GM18873 (cell line): ENCODE measurements at regions not wholly inside any gene's neighbourhood (a gene's known extent, or its start where the extent isn't known, plus 50 kb on each side); places are given as distances from the start of the nearest gene placed in this dataset.
"Not testable (repeated sequence)": the region's sequence is repeated elsewhere in the genome, so short reads cannot be mapped to it uniquely, and the experiment has no call there.

Source experiments
- ATAC-seq: cut with Tn5 transposase; IDR thresholded peaks from one replicate; pipeline ENCODE4 v1.9.1; 2021; ENCODE audit warnings: mild to moderate bottlenecking, moderate library complexity, moderate number of reproducible peaks; ENCODE audit not compliant: unreplicated experiment, low FRiP score

DNA sequence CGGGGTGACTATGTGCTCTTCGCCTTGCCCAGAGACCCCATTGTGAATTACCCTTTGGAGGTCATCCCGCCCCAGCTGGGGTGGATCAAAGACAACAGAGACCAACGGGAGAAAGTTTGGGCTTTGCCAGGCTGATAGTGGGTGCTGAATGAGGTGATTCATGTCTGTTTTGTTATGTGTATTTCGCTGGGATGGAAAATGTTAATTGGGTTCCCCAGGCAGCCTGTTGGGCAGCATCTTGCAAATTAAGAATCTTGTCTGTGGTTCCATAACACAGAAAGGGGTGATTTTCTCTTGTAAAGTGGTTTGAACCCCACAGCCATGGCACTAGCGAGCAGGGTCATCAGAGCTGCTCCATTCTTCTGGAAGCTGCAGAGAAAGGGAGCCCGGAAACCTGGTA lies 63.1 kb upstream of the UNC93A start:
- no peak for ATAC-seq

- no peak for ATAC-seq
Observed at GRCh38 chr6:167229586-167229985, 61.5 kb upstream of the UNC93A start.

DNA sequence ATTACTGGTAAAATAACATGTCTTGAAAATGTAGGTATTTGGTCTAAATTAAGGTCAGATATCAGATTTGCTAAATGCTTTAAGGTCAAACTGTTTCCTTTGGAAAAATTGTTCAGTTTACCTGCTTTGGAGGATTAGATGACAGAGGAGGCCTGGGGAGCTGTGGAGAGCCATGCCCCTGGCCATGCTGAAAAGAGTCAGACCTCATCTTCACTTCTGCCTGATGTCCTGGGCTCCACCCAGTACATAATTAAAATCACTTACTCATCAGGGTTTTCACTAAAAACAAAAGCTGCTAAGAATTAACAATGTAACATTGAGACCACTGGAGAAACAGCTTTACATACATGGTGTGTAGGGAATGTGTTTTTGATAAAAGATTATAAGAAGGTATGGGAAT lies 60.8 kb upstream of the UNC93A start:
- no peak for ATAC-seq

DNA sequence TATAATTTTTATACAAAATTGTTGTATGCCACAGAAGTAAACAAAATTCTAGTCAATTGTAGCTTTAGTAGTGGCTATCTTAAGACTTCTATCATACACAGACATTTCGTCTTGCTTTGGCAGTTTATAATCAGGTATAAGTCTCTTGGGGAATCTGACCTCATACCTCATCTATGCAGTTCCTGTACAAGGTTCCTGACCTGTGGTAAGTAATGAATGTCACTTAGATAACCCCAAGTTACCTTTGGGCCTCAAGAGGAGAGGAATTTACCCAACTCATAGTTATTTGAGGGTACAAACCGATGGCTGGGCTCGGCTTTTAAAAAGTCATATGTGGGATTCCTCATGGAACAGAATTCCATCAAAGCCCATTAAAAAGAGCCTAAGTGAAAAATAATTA lies 58.8 kb upstream of the UNC93A start:
- no peak for ATAC-seq

DNA sequence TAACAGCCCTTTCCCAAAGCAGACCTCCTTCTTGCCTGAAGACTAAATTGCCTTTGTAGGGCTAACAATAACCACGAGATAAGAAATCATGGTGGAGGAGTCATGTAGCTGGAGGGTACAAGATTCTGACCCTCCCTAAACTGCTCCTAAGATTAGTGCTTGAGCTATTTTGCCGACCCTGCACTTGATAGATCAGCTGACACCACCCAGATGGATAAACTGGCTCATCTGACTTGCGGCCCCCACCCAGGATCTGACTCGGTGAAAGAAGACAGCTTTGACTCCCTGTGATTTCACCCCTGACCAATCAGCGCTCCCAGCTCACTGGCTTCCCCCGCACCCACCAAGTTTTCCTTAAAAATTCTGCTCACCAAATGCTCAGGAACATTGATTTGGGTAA lies 57.6 kb upstream of the UNC93A start:
- no peak for ATAC-seq

- not testable (repeated sequence) for ATAC-seq
Observed at GRCh38 chr6:167234576-167234975, 56.5 kb upstream of the UNC93A start.

DNA sequence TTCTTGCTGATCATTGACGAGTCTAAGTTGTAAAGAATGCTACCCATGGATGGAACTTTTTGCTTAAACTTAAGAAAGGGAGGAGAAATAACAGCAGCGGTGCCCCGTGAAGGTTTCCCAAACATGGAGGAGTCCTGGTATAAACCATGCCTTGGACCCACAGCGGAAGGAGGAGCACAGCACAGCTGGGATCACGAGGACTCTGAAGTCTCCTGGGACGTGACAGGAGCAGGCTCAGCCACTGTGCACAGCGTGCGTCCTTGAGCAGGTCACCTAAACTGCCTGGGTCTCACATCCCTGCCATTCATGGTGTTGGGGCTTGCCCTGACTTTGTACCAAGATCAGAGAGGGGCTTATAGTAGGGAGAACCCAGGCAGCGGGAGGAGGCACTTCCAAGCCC lies 56.1 kb upstream of the UNC93A start:
- ATAC-seq, result no peak

GRCh38 chr6:167235421-167236238 lies 55.5 kb upstream of the UNC93A start:
- no peak for ATAC-seq

DNA sequence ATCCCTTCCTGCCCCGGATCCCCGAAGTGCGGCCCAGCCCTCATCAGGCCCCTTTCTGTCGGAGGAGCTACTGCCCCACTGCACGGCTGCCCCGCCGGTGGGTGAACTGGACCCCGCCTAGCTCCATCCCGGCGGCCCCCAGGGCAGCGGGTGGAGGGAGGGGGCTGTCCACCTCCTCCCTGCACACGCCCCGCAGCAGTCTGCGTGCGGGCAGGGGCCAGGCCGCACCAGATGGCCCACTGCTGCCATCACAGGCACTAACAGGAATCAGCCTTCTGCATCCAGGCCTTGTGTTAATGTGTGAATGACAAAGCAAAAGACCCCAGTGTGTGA lies 54.9 kb upstream of the UNC93A start:
- no peak for ATAC-seq

- no peak for ATAC-seq
Observed at GRCh38 chr6:167237438-167238145, 53.5 kb upstream of the UNC93A start.

DNA sequence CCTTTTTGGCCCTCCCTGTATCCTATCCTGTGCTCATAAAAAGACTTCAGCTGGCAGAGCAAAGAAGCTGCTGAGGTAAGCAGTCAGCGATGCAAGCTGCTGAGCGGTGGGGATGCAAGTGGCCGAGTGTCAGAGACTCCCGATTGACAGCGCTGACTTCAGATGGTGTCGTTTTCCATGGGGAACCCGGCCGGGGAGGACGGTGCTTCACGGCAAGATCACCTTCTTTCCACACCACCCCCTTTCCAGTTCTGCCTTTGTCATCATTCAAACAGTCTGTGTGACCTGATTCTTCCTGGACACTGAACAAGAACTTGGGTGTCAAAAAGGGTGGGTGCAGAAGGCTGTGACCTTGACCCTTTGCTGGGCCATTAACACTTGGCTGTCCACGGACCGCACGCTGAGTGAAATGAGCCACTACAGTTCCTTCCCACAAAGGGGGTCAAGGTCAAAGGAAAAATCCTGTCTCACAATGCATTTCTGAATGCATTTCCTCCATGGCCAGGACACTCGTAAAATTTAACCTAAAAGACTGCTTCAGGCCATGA lies 52.9 kb upstream of the UNC93A start:
- ATAC-seq, result no peak

DNA sequence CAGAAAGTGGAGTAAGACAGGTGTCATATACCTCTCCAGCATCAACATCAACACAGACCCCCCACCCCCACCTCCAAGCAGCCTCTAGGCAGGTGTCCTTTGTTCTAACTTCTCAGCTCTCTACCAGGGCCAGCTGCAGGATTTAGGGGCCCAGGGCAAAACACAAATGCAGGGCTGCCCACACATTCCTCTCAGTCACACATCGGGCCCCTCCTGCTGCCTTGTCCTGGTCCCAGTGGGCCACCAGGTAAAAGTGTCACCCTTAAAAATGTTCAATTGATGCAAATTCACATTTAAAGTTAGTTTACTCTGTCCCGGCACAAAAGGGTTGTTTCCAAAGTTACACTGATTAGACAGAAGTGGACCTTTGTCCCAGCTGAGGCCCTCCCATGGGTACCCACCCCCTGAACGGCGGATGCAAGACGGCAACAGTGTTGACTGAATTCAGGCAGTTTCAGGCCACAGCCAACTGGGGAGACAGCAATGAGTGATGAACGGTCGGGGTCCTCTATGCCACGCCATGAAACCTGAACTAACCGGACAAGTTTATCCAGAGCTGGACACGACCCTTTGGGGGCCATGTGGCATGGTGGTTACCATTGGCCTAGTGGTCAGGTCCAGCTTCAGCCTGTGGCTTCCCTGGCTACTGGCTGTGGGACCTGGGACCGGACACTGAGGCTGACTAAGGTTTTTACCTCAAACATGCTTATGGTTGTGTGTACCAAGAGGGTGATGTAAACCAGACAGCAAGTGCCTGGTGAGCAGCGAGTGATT lies 52.2 kb upstream of the UNC93A start:
- ATAC-seq, result no peak

DNA sequence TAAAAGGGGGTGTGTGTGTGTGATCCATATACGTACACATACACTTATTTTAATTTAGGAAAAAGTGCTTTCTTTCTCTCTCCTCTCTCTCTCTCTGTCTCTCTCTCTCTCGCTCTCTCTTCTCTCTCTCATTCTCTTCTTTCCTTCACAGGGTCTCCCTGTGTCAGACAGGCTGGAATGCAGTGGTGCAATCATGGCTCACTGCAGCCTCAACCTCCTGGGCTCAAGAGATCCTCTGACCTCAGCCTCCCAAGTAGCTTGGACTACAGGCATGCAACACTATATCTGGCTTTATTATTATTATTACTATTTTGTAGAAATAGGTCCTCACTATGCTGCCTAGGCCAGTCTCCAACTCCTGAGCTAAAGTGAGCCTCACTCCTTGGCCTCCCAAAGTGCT lies 51.6 kb upstream of the UNC93A start:
- ATAC-seq, result not testable (repeated sequence)

GRCh38 chr6:167240034-167240541 lies 51.0 kb upstream of the UNC93A start:
- no peak for ATAC-seq
